Astrocyte (in vitro differentiated cells and primary cell): ENCODE measurements at regions not wholly inside any gene's neighbourhood (a gene's known extent, or its start where the extent isn't known, plus 50 kb on each side); places are given as distances from the start of the nearest gene placed in this dataset.

Experiments
- DNase-seq: peaks from one replicate; pipeline ENCODE4 v3.0.0-alpha.2; 2010; ENCODE audit warnings: low read depth
- FAIRE-seq: peaks from 2 replicates; lab custom pipeline; 2011; peaks lifted over from hg19 to GRCh38; lab: Jason Lieb, UNC
- H2AFZ ChIP-seq: 2 replicates; pipeline ENCODE4 v1.6.0; 2012; ENCODE audit warnings: low read depth, low read length, inconsistent platforms
- H3K27ac ChIP-seq: 2 replicates; pipeline ENCODE4 v1.5.1; 2011; ENCODE audit warnings: low read depth, low read length, inconsistent platforms
- H3K27me3 ChIP-seq: 2 replicates; pipeline ENCODE4 v1.6.0; 2011; ENCODE audit warnings: low read length, inconsistent platforms; ENCODE audit not compliant: insufficient read depth
- H3K36me3 ChIP-seq: 2 replicates; pipeline ENCODE4 v1.5.1; 2011; ENCODE audit warnings: low read length, inconsistent platforms; ENCODE audit not compliant: insufficient read depth
- H3K4me1 ChIP-seq: 2 replicates; pipeline ENCODE4 v1.5.1; 2011; ENCODE audit warnings: low read length, inconsistent platforms; ENCODE audit not compliant: insufficient read depth
- H3K4me2 ChIP-seq: 2 replicates; pipeline ENCODE4 v1.6.0; 2012; ENCODE audit warnings: low read length, inconsistent platforms
- H3K4me3 ChIP-seq: 2 replicates; pipeline ENCODE4 v1.5.1; 2011; ENCODE audit warnings: low read depth, mild to moderate bottlenecking, low read length, inconsistent platforms; ENCODE audit not compliant: insufficient read depth
- H3K79me2 ChIP-seq: 2 replicates; pipeline ENCODE4 v1.6.0; 2012; ENCODE audit warnings: mild to moderate bottlenecking, low read length, inconsistent platforms; ENCODE audit not compliant: insufficient read depth
- H3K9ac ChIP-seq: 2 replicates; pipeline ENCODE4 v1.6.0; 2012; ENCODE audit warnings: mild to moderate bottlenecking, low read length, inconsistent platforms
- H3K9me3 ChIP-seq: 2 replicates; pipeline ENCODE4 v1.5.1; 2012; ENCODE audit warnings: low read depth, mild to moderate bottlenecking, low read length, inconsistent platforms; ENCODE audit not compliant: insufficient read depth
- H4K20me1 ChIP-seq: 2 replicates; pipeline ENCODE4 v1.6.0; 2012; ENCODE audit warnings: low read length, inconsistent platforms; ENCODE audit not compliant: insufficient read depth
- H3K27ac Mint-ChIP-seq: one replicate; pipeline ENCODE4 v1.8.0; 2021; ENCODE audit warnings: mild to moderate bottlenecking, mixed read lengths; ENCODE audit not compliant: unreplicated experiment
- H3K27me3 Mint-ChIP-seq: one replicate; pipeline ENCODE4 v1.8.0; 2021; ENCODE audit warnings: low read depth, mixed read lengths; ENCODE audit not compliant: unreplicated experiment
- H3K36me3 Mint-ChIP-seq: one replicate; pipeline ENCODE4 v1.8.0; 2021; ENCODE audit warnings: low read depth, mixed read lengths; ENCODE audit not compliant: unreplicated experiment
- H3K4me1 Mint-ChIP-seq: one replicate; pipeline ENCODE4 v1.8.0; 2021; ENCODE audit warnings: low read depth, mixed read lengths; ENCODE audit not compliant: unreplicated experiment
- H3K4me3 Mint-ChIP-seq: one replicate; pipeline ENCODE4 v1.8.0; 2021; ENCODE audit warnings: mild to moderate bottlenecking, moderate library complexity, mixed read lengths; ENCODE audit not compliant: unreplicated experiment
- H3K9me3 Mint-ChIP-seq: one replicate; pipeline ENCODE4 v1.8.0; 2021; ENCODE audit warnings: mild to moderate bottlenecking, mixed read lengths; ENCODE audit not compliant: unreplicated experiment
- CTCF ChIP-seq: IDR thresholded peaks from 2 replicates; pipeline ENCODE4 v1.5.1; 2011; ENCODE audit warnings: low read depth, mild to moderate bottlenecking, inconsistent platforms, low read length, moderate library complexity; ENCODE audit not compliant: insufficient read depth
- EZH2 ChIP-seq: IDR thresholded peaks from 2 replicates; pipeline ENCODE4 v1.6.1; 2012; ENCODE audit warnings: mild to moderate bottlenecking, low read length, inconsistent platforms; ENCODE audit not compliant: insufficient read depth

DNA sequence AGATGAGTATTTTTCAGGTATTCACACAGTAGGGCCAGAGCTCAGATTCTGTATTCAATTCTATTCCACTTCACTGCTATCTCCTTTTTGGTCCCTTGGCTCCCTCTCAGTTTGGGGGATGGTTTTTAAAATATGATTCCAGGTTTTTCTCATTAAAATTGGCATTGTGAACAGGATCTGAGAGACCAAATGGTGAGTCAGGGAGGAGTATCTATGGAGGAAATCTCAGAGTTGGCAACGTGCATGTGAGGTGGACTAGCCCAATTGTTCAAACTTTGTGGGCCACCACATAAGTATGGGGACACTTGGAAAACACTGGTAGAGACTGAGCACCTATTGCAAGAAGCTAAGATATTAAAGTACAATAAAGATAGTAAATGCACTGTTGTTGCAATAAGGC is 53.9 kb upstream of the TTC14 start:
- Histone ChIP-seq H3K4me1 (no peaks in the 10 kb centered on the region), H3K4me3 (no peak overlapping the region), H3K4me2 (no peak overlapping the region), H3K27me3 (no peaks in the 10 kb centered on the region), H4K20me1 (no peaks in the 10 kb centered on the region), H3K9me3 (no peaks in the 10 kb centered on the region), H3K36me3 (no peaks in the 10 kb centered on the region), H3K79me2 (no peaks in the 10 kb centered on the region), H2AFZ (no peak overlapping the region), H3K9ac (no peak overlapping the region), H3K27ac (no peak overlapping the region)
- no peaks in the 10 kb centered on the region for H3K36me3 Mint-ChIP-seq
- no peak overlapping the region for H3K4me3 Mint-ChIP-seq
- DNase-seq (peak; percentile 4), FAIRE-seq (no peak)
- H3K9me3 Mint-ChIP-seq, result no peaks in the 10 kb centered on the region
- H3K27me3 Mint-ChIP-seq, result no peaks in the 10 kb centered on the region
- TF ChIP-seq CTCF (no peak), EZH2 (no peak)
- no peak overlapping the region for H3K27ac Mint-ChIP-seq
- H3K4me1 Mint-ChIP-seq, result no peaks in the 10 kb centered on the region
